Adrenal gland (tissue), 5 donors: ENCODE measurements at regions not wholly inside any gene's neighbourhood (a gene's known extent, or its start where the extent isn't known, plus 50 kb on each side); places are given as distances from the start of the nearest gene placed in this dataset.

Source experiments
- CTCF ChIP-seq, 6 experiments: fragments of 450-650 bp in 4 of 6; fragments of 200-600 bp in 2 of 6; sonication (generic) in 1 of 6; IDR thresholded peaks; 1 replicate in 5 of 6; 2 replicates in 1 of 6; pipeline versions ENCODE4 v1.5.1 to v1.8.0; 2016 to 2021; ENCODE audit warnings: antibody characterized with exemption in 6 of 6, mild to moderate bottlenecking in 2 of 6, moderate library complexity in 1 of 6
- POLR2A ChIP-seq, 2 donors: fragments of 450-650 bp; IDR thresholded peaks; one replicate each; pipeline ENCODE4 v1.6.1; 2017; ENCODE audit warnings: antibody characterized with exemption in 2 of 2, mild to moderate bottlenecking in 2 of 2, moderate library complexity in 1 of 2
- donor health status: DM: no; HTN: no; CAD: no.

- TF ChIP-seq POLR2A (IDR thresholded peaks at IDR 0.05) (no peak), CTCF (IDR thresholded peaks at IDR 0.05) (no peak)
Observed at GRCh38 chr16:75864243-75864642, 138.0 kb upstream of the CPHXL start.
